Psoas muscle (tissue), 7 donors: ENCODE measurements at regions not wholly inside any gene's neighbourhood (a gene's known extent, or its start where the extent isn't known, plus 50 kb on each side); places are given as distances from the start of the nearest gene placed in this dataset.
A peak's percentile ranks its signal among the peaks of the same experiment; 100 is the strongest.

ENCODE experiments used
- ATAC-seq, 4 donors: fragments of 200-7000 bp; cut with Tn5 transposase; one replicate each; pipeline ENCODE4 v1.9.1; 2020; ENCODE audit warnings: moderate library complexity in 3 of 4, mild to moderate bottlenecking in 2 of 4
- DNase-seq, 2 donors: peaks; one replicate each; pipeline ENCODE4 v3.0.0-alpha.2; 2020
- H3K27ac ChIP-seq: fragments of 200-600 bp; one replicate; pipeline ENCODE4 v1.8.0; 2022
- H3K27me3 ChIP-seq, 3 donors: fragments of 200-600 bp in 1 of 3; one replicate each; pipeline versions ENCODE4 v1.6.1 to v1.8.0; 2013 to 2022; ENCODE audit warnings: low read length in 2 of 3, mild to moderate bottlenecking in 2 of 3, moderate library complexity in 1 of 3; ENCODE audit not compliant: insufficient read depth in 3 of 3
- H3K36me3 ChIP-seq, 2 donors: fragments of 200-600 bp in 1 of 2; one replicate each; pipeline versions ENCODE4 v1.6.1 to v1.8.0; 2013 to 2022; ENCODE audit warnings: low read depth in 1 of 2, mild to moderate bottlenecking in 1 of 2, moderate library complexity in 1 of 2; ENCODE audit not compliant: insufficient read depth in 1 of 2
- H3K4me1 ChIP-seq: fragments of 200-600 bp; one replicate; pipeline ENCODE4 v1.8.0; 2022
- H3K4me3 ChIP-seq: fragments of 200-600 bp; one replicate; pipeline ENCODE4 v1.8.0; 2022; ENCODE audit warnings: mild to moderate bottlenecking
- H3K9me3 ChIP-seq: fragments of 200-600 bp; one replicate; pipeline ENCODE4 v1.8.0; 2022
- WGBS, 3 donors: extraction: QIAGEN DNeasy Blood & Tissue Kit; methylation state at CpG; one replicate each; pipeline versions ENCODE4 v1.1.6 to v1.1.7; 2013; 5-methylcytosine and 5-hydroxymethylcytosine counted together
- intact Hi-C, 2 donors: fragments of 100-400 bp; cut with DNase I; formaldehyde crosslinking; loops; one replicate each; pipeline versions ENCODE4 v1.11.0 to v1.14.2; 2022
- TF ChIP-seq, protein P1 (sequence below): fragments of 200-600 bp; IDR thresholded peaks from one replicate; pipeline ENCODE4 v1.8.0; 2022; ENCODE audit warnings: antibody characterized with exemption
- donor health status: healthy with polysubstance abuse.
- donor health status: DM: no; HTN: no; CAD: no; lungs with moderate emphysema.
- donor health status: Bipolar disorder and iron deficiency.
- donor health status: healthy.
- donor health status: DM: yes; HTN: yes; CAD: no.
- donor health status: DM: no; HTN: no; CAD: no.
- donor health status: DM: yes; HTN: yes; CAD: no.

DNA sequence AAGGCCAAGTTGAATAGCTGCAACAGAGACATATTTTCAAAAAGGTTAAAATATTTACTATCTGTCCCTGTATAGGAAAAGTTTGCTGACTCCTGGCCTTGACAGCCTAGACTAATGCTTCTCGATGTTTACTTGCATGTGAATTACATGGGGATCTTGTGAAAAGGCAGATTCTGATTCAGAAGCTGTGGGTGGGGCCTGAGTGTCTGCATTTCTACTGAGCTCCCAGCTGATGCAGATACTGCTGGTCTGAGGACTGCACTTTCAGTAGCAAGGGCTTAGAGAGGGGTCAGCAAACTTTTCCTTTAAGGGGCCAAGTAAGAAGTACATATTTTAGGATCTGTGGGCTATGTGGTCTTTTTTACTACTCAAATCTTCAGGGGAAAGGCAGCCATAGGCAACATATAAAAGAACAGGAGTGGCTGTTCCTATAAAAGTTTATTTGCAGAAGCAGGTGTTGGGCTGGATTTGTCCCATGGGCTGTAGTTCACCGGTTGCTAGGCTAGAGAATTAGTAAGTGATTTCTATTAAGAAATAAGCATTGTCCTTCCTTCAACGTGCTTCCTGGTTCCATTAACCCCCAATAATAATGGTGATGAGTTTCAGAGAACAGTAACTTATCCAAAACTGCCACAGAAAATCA lies 97.2 kb upstream of the PDE5A start:
- WGBS, 3 donors, result 16 to 25% (median 16%) methylated on average over 3 of the region's 3 CpGs

DNA sequence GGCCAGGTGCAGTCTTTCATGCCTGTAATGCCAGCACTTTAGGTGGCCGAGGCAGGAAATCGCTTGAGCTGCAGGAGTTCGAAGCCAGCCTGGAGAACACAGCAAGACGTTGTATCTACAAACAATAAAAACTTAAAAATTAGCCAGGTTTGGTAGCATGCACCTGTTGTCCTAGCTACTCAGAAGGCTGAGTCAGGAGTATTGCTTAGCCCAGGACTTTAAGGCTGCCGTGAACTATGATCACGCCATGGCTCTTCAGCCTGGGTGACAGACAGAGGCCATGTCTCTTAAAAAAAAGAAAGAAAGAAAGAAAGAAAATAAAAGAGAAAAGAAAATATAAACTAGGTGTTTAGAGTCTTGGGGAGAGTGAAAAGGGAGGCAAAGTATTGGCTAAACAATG lies 96.4 kb upstream of the PDE5A start:
- no peak overlapping the region for H3K27ac ChIP-seq
- TF ChIP-seq, protein P1, sequence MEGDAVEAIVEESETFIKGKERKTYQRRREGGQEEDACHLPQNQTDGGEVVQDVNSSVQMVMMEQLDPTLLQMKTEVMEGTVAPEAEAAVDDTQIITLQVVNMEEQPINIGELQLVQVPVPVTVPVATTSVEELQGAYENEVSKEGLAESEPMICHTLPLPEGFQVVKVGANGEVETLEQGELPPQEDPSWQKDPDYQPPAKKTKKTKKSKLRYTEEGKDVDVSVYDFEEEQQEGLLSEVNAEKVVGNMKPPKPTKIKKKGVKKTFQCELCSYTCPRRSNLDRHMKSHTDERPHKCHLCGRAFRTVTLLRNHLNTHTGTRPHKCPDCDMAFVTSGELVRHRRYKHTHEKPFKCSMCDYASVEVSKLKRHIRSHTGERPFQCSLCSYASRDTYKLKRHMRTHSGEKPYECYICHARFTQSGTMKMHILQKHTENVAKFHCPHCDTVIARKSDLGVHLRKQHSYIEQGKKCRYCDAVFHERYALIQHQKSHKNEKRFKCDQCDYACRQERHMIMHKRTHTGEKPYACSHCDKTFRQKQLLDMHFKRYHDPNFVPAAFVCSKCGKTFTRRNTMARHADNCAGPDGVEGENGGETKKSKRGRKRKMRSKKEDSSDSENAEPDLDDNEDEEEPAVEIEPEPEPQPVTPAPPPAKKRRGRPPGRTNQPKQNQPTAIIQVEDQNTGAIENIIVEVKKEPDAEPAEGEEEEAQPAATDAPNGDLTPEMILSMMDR, result no peak
- peaks cover 7% of the 10 kb centered on the region for H3K9me3 ChIP-seq
- WGBS, 3 donors, result 82 to 89% (median 84%) methylated on average over 6 of the region's 6 CpGs
- ATAC-seq, result no peak
- intact Hi-C loops, result no loop called here
- H3K4me3 ChIP-seq, result no peak overlapping the region
- H3K4me1 ChIP-seq, result peaks cover 21% of the 10 kb centered on the region
- H3K36me3 ChIP-seq, result no peaks in the 10 kb centered on the region
- DNase-seq, result no peak
- no peaks in the 10 kb centered on the region for H3K27me3 ChIP-seq

More for the DNA sequence above, 97.2 kb upstream of the PDE5A start:
- no peak for ATAC-seq
- Histone ChIP-seq H3K36me3 (no peaks in the 10 kb centered on the region), H3K4me3 (no peak overlapping the region), H3K27ac (peak overlapping the region; percentile 47), H3K4me1 (peaks cover 28% of the 10 kb centered on the region), H3K27me3 (no peaks in the 10 kb centered on the region), H3K9me3 (no peaks in the 10 kb centered on the region)
- TF ChIP-seq, protein P1, result no peak
- no peak for DNase-seq
- intact Hi-C loops, result no loop called here

DNA sequence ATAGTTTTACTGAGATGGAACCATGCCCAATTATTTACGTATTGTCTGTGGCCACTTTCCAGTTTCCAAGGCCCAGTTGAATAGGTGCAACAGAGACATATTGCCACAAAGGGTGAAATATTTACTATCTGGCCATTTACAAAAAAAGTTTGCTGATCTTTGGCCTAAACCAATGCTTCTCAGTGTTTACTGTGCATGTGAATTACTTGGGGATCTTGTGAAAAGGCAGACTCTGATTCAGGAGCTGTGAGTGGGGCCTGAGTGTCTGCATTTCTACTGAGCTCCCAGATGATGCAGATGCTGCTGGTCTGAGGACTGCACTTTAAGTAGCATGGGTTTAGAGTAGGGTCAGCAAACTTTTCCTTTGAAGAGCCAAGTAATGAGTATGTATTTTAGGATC lies 94.1 kb upstream of the PDE5A start:
- H3K27ac ChIP-seq, result no peak overlapping the region
- TF ChIP-seq, protein P1, result no peak
- no peak overlapping the region for H3K4me3 ChIP-seq
- H3K4me1 ChIP-seq, result peaks cover 16% of the 10 kb centered on the region
- H3K9me3 ChIP-seq, result peaks cover 13% of the 10 kb centered on the region
- H3K27me3 ChIP-seq, result no peaks in the 10 kb centered on the region
- 82 to 91% (median 85%) methylated on average over 1 of the region's 1 CpG for WGBS, 3 donors
- no peaks in the 10 kb centered on the region for H3K36me3 ChIP-seq
- DNase-seq (no peak), ATAC-seq (no peak)
- intact Hi-C loops, result no loop called here

DNA sequence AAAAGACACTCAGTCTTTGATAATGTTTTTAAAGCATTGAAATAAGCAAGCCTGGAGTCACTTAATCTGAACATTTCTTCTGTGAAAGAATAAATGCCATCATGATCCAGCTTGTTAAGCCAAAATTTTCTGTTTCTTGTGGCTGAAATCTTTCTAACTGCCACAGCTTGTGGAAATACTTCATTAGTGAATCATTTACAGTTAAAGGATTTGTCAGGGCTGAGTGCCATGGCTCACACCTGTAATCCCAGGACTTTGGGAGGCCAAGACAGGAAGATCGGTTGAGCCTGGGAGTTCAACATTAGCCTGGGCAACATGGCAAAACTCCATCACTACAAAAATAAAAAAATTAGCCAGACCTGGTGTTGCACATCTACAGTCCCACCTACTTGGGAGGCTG lies 93.3 kb upstream of the PDE5A start:
- intact Hi-C loops, result no loop called here
- Histone ChIP-seq H3K27ac (no peak overlapping the region), H3K4me3 (no peak overlapping the region), H3K36me3 (no peaks in the 10 kb centered on the region), H3K27me3 (no peaks in the 10 kb centered on the region), H3K9me3 (peaks cover 13% of the 10 kb centered on the region), H3K4me1 (peaks cover 14% of the 10 kb centered on the region)
- TF ChIP-seq, protein P1, result no peak
- 60 to 84% (median 77%) methylated on average over 1 of the region's 1 CpG for WGBS, 3 donors
- ATAC-seq, result no peak
- no peak for DNase-seq
